Panc1 (cell line): ENCODE measurements at regions not wholly inside any gene's neighbourhood (a gene's known extent, or its start where the extent isn't known, plus 50 kb on each side); places are given as distances from the start of the nearest gene placed in this dataset.

Experiments
- POLR2AphosphoS5 ChIP-seq: IDR thresholded peaks from 2 replicates; pipeline ENCODE4 v1.6.1; 2012; ENCODE audit warnings: mild to moderate bottlenecking, low read depth, low read length, moderate library complexity
- TF ChIP-seq, protein P1 (sequence below): fragments of 450-650 bp; IDR thresholded peaks from 2 replicates; pipeline ENCODE4 v1.5.1; 2017; ENCODE audit warnings: mild to moderate bottlenecking

DNA sequence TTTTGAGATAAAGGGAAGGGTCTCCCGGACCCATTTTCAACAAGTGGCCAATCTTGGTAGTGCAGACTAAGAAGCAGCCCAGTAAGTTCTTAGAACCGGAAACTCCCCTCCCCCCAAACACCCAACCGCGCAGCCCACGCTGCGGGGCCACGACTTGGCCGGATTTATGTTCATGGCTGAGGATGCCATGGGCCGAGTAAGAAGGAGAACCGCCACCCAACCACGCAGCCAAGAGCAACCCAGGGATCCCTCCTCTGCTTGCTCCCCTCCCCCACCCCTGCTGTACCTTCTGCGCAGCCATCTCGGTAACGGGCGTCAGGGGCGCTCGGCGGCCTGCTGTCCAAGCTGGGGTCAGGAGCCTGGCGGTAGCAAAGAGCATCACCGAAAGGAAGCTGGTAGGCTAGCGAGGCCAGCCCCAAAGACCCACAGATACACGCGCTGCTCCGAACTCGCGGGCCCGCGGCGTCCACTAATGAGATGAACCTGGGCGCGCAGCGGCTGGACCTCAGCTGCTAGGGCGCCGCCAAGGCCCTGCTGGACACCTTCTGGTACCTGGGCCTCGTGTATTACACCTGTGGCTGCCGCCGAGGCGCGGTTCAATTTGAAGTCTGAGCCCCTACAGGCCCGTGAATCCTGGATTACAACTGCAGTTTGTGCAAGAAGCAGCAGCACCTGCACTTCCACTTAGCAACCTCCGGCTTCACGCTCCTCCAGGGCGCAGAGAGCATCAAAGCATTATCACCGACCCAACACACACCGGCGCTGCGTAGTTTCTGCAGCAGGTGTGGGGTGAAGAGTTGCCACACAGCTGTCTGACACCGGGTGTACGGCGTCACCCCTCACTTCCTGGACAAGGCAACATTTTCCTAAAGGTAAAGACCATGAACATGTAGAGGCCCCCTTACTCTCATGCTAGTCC, 63.4 kb downstream of the NUDT10 start:
- no peak for TF ChIP-seq POLR2AphosphoS5
- TF ChIP-seq, protein P1, sequence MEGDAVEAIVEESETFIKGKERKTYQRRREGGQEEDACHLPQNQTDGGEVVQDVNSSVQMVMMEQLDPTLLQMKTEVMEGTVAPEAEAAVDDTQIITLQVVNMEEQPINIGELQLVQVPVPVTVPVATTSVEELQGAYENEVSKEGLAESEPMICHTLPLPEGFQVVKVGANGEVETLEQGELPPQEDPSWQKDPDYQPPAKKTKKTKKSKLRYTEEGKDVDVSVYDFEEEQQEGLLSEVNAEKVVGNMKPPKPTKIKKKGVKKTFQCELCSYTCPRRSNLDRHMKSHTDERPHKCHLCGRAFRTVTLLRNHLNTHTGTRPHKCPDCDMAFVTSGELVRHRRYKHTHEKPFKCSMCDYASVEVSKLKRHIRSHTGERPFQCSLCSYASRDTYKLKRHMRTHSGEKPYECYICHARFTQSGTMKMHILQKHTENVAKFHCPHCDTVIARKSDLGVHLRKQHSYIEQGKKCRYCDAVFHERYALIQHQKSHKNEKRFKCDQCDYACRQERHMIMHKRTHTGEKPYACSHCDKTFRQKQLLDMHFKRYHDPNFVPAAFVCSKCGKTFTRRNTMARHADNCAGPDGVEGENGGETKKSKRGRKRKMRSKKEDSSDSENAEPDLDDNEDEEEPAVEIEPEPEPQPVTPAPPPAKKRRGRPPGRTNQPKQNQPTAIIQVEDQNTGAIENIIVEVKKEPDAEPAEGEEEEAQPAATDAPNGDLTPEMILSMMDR, result no peak
